ENCODE measurements at regions not wholly inside any gene's neighbourhood (a gene's known extent, or its start where the extent isn't known, plus 50 kb on each side); places are given as distances from the start of the nearest gene placed in this dataset.

DNA sequence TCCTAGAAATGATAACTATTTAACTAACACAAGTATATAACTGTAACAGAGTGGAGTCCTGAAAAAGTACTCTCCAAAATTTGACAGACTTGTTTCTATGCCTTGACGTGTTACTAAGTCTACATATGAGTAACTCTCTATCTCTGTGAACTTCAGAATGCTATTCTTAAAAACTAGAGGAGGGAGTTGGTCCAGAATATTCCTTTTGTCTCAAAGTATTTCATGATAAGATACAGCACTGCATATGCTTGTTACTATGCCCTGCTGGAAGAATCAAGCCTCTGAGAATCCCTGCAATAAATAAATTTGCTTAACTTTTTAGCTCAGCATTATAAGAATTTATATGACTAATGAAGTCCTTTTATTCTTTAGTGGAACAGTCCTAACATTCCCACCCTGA is 50.9 kb upstream of the ATXN3L start:
- Mint-ChIP-seq H3K9me3 (ENCODE audit: unreplicated experiment) (no peaks in the 10 kb centered on the region), H3K27ac (ENCODE audit: unreplicated experiment) (no peak overlapping the region), H3K4me3 (ENCODE audit: unreplicated experiment) (no peak overlapping the region), H3K36me3 (ENCODE audit: unreplicated experiment) (no peaks in the 10 kb centered on the region), H3K4me1 (ENCODE audit: low read depth, unreplicated experiment) (peaks cover 21% of the 10 kb centered on the region), H3K27me3 (ENCODE audit: unreplicated experiment) (peaks cover 2% of the 10 kb centered on the region)
- TF ChIP-seq, protein P1, sequence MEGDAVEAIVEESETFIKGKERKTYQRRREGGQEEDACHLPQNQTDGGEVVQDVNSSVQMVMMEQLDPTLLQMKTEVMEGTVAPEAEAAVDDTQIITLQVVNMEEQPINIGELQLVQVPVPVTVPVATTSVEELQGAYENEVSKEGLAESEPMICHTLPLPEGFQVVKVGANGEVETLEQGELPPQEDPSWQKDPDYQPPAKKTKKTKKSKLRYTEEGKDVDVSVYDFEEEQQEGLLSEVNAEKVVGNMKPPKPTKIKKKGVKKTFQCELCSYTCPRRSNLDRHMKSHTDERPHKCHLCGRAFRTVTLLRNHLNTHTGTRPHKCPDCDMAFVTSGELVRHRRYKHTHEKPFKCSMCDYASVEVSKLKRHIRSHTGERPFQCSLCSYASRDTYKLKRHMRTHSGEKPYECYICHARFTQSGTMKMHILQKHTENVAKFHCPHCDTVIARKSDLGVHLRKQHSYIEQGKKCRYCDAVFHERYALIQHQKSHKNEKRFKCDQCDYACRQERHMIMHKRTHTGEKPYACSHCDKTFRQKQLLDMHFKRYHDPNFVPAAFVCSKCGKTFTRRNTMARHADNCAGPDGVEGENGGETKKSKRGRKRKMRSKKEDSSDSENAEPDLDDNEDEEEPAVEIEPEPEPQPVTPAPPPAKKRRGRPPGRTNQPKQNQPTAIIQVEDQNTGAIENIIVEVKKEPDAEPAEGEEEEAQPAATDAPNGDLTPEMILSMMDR (IDR thresholded peaks at IDR 0.05; ENCODE audit: partially characterized antibody, unreplicated experiment), result no peak
- DNase-seq, result no peak
